ENCODE measurements at regions not wholly inside any gene's neighbourhood (a gene's known extent, or its start where the extent isn't known, plus 50 kb on each side); places are given as distances from the start of the nearest gene placed in this dataset.
"Not testable (repeated sequence)": the region's sequence is repeated elsewhere in the genome, so short reads cannot be mapped to it uniquely, and the experiment has no call there.

DNA sequence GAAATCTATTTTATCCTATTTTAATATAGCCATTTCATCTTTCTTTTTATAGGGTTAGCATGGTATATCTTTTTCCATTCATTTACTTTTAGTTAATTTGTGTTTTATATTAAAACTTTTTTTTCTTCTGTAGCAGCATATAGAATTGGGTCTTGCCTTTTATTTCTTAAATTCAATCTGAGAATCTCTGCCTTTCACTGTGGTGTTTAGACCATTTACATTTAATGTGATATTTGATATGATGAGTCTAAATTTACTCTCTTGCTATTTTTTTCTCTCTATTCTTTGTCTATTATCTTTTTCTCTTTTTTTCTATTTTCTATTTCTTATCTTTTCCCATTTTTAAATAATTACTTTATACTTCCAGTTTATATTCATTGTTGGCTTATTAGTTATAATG lies 105.4 kb upstream of the HAND2 start:
- H3K36me3 ChIP-seq (ENCODE audit: control insufficient read depth, insufficient read depth, low read length) = no peaks in the 10 kb centered on the region
- no peak for ATAC-seq
- H3K4me3 ChIP-seq (ENCODE audit: low read length) = no peak overlapping the region
- Mint-ChIP-seq H3K4me1 (no peaks in the 10 kb centered on the region), H3K27me3 (ENCODE audit: low read depth in 2 of 2) (no peaks in the 10 kb centered on the region), H3K9me3 (peaks cover 9 to 21% of the 10 kb centered on the region in 2 donors), H3K4me3 (no peak overlapping the region), H3K27ac (no peak overlapping the region), H3K36me3 (no peaks in the 10 kb centered on the region)
- peaks cover 10% of the 10 kb centered on the region for H3K9me3 ChIP-seq (ENCODE audit: control insufficient read depth, insufficient read depth, low read length)
- intact Hi-C loops (cut with micrococcal nuclease) = no loop called here
- no peaks in the 10 kb centered on the region for H3K27me3 ChIP-seq (ENCODE audit: control insufficient read depth, insufficient read depth, low read length)
- TF ChIP-seq CTCF (IDR thresholded peaks at IDR 0.05) = no peak
- H3K27ac ChIP-seq (ENCODE audit: low read length) = no peak overlapping the region
- DNase-seq = no peak
- H3K4me1 ChIP-seq (ENCODE audit: control insufficient read depth, insufficient read depth, low read length) = no peaks in the 10 kb centered on the region

DNA sequence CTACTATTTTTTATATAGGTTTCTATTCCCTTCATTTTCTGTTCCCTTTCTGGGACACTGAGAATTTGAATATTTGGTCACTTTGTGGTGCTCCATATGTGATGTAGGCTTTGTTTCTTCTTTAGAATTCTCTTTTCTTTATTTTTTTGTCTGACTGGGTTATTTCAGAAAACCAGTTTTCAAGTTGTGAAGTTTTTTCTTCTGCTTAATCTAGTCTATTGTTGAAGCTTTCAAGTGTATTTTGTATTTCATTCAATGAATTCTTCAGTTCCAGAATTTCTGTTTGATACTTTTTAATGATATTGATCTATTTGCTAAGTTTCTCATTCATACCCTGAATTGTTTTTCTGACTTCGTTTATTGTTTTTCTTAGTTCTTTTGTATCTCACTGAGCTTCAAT lies 96.2 kb upstream of the HAND2 start:
- H3K36me3 ChIP-seq (ENCODE audit: control insufficient read depth, insufficient read depth, low read length) = no peaks in the 10 kb centered on the region
- H3K4me1 ChIP-seq (ENCODE audit: control insufficient read depth, insufficient read depth, low read length) = no peaks in the 10 kb centered on the region
- no peaks in the 10 kb centered on the region for H3K27me3 Mint-ChIP-seq (ENCODE audit: low read depth in 2 of 2)
- no peak overlapping the region for H3K27ac ChIP-seq (ENCODE audit: low read length)
- no peak overlapping the region for H3K27ac Mint-ChIP-seq
- ATAC-seq (no peak), DNase-seq (no peak)
- H3K27me3 ChIP-seq (ENCODE audit: control insufficient read depth, insufficient read depth, low read length) = no peaks in the 10 kb centered on the region
- no CpG with 5 or more reads among the region's 1 CpG for WGBS (ENCODE audit: insufficient coverage)
- intact Hi-C loops (cut with micrococcal nuclease) = no loop called here
- no peak overlapping the region for H3K4me3 ChIP-seq (ENCODE audit: low read length)
- no peak for TF ChIP-seq CTCF (IDR thresholded peaks at IDR 0.05)
- peaks cover 15% of the 10 kb centered on the region for H3K9me3 ChIP-seq (ENCODE audit: control insufficient read depth, insufficient read depth, low read length)
- H3K36me3 Mint-ChIP-seq = peaks cover 23% of the 10 kb centered on the region
- H3K4me1 Mint-ChIP-seq = no peaks in the 10 kb centered on the region
- no peak overlapping the region for H3K4me3 Mint-ChIP-seq
- H3K9me3 Mint-ChIP-seq = peaks cover 21 to 29% of the 10 kb centered on the region in 2 donors

DNA sequence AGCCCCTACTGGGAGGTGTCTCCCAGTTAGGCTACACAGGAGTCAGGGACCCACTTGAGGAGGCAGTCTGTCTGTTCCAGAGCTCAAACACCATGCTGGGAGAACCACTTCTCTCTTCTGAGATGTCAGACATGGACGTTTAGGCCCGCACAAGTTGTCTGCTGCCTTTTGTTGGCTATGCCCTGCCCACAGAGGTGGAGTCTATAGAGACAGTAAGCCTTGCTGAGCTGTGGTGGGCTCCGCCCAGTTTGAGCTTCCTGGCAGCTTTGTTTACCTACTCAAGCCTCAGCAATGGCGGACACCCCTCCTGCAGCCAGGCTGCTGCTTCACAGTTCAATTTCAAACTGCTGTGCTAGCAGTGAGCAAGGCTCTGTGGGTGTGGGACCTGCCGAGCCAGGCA lies 88.6 kb upstream of the HAND2 start:
- H3K4me3 ChIP-seq (ENCODE audit: low read length); DNase-seq; H3K27ac Mint-ChIP-seq; H3K4me3 Mint-ChIP-seq; H3K27me3 Mint-ChIP-seq (ENCODE audit: low read depth in 2 of 2); H3K36me3 ChIP-seq (ENCODE audit: control insufficient read depth, insufficient read depth, low read length); H3K9me3 ChIP-seq (ENCODE audit: control insufficient read depth, insufficient read depth, low read length); H3K4me1 Mint-ChIP-seq; intact Hi-C loops (cut with micrococcal nuclease); H3K4me1 ChIP-seq (ENCODE audit: control insufficient read depth, insufficient read depth, low read length); H3K27me3 ChIP-seq (ENCODE audit: control insufficient read depth, insufficient read depth, low read length); H3K27ac ChIP-seq (ENCODE audit: low read length); ATAC-seq: not testable (repeated sequence)
- 85% methylated on average over 5 of the region's 5 CpGs for WGBS (ENCODE audit: insufficient coverage)
- Mint-ChIP-seq H3K9me3 (peaks cover 18 to 26% of the 10 kb centered on the region in 2 donors), H3K36me3 (peaks cover 22% of the 10 kb centered on the region)

GRCh38 chr4:173609158-173609557 lies 79.1 kb upstream of the HAND2 start:
- Histone ChIP-seq H3K27ac (ENCODE audit: low read length) (no peak overlapping the region), H3K36me3 (ENCODE audit: control insufficient read depth, insufficient read depth, low read length) (no peaks in the 10 kb centered on the region), H3K27me3 (ENCODE audit: control insufficient read depth, insufficient read depth, low read length) (no peaks in the 10 kb centered on the region), H3K9me3 (ENCODE audit: control insufficient read depth, insufficient read depth, low read length) (no peaks in the 10 kb centered on the region), H3K4me3 (ENCODE audit: low read length) (no peak overlapping the region), H3K4me1 (ENCODE audit: control insufficient read depth, insufficient read depth, low read length) (no peaks in the 10 kb centered on the region)
- no peaks in the 10 kb centered on the region for H3K27me3 Mint-ChIP-seq (ENCODE audit: low read depth in 2 of 2)
- WGBS (ENCODE audit: insufficient coverage) = 61% methylated on average over 2 of the region's 2 CpGs
- H3K9me3 Mint-ChIP-seq = peaks cover 3 to 8% of the 10 kb centered on the region in 2 donors
- DNase-seq = no peak
- no peaks in the 10 kb centered on the region for H3K36me3 Mint-ChIP-seq
- no peak for ATAC-seq
- no peak overlapping the region for H3K4me3 Mint-ChIP-seq
- intact Hi-C loops (cut with micrococcal nuclease) = no loop called here
- TF ChIP-seq CTCF (IDR thresholded peaks at IDR 0.05) = no peak
- H3K27ac Mint-ChIP-seq = no peak overlapping the region
- no peaks in the 10 kb centered on the region for H3K4me1 Mint-ChIP-seq

DNA sequence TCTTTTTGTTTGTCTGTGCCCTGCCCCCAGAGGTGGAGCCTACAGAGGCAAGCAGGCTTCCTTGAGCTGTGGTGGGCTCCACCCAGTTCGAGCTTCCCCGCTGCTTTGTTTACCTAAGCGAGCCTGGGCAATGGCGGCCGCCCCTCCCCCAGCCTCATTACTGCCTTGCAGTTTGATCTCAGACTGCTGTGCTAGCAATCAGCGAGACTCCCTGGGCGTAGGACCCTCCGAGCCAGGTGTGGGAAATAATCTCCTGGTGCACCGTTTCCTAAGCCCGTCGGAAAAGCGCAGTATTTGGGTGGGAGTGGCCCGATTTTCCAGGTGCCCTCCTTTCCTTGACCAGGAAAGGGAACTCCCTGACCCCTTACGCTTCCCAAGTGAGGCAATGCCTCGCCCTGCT lies 78.6 kb upstream of the HAND2 start:
- H3K36me3 ChIP-seq (ENCODE audit: control insufficient read depth, insufficient read depth, low read length); H3K36me3 Mint-ChIP-seq; H3K4me3 Mint-ChIP-seq; H3K4me1 ChIP-seq (ENCODE audit: control insufficient read depth, insufficient read depth, low read length); H3K9me3 Mint-ChIP-seq; DNase-seq; H3K27me3 ChIP-seq (ENCODE audit: control insufficient read depth, insufficient read depth, low read length); ATAC-seq; H3K27me3 Mint-ChIP-seq (ENCODE audit: low read depth in 2 of 2); H3K4me1 Mint-ChIP-seq; intact Hi-C loops (cut with micrococcal nuclease); H3K27ac Mint-ChIP-seq; H3K4me3 ChIP-seq (ENCODE audit: low read length); H3K9me3 ChIP-seq (ENCODE audit: control insufficient read depth, insufficient read depth, low read length); H3K27ac ChIP-seq (ENCODE audit: low read length): not testable (repeated sequence)
- 60% methylated on average over 13 of the region's 15 CpGs for WGBS (ENCODE audit: insufficient coverage)
